Erythroblast (primary cell): ENCODE measurements at regions not wholly inside any gene's neighbourhood (a gene's known extent, or its start where the extent isn't known, plus 50 kb on each side); places are given as distances from the start of the nearest gene placed in this dataset.

Experiments
- DNase-seq, 2 experiments: peaks; one replicate each; lab custom pipeline; 2025; lab: John Stamatoyannopoulos, UW
- GATA1 ChIP-seq: IDR thresholded peaks from 2 replicates; pipeline ENCODE4 v1.6.1; 2011; ENCODE audit warnings: low read depth, mild to moderate bottlenecking, control low read depth, low read length, moderate library complexity
- POLR2A ChIP-seq: IDR thresholded peaks from 2 replicates; pipeline ENCODE4 v1.6.1; 2011; ENCODE audit warnings: mild to moderate bottlenecking, low read length

DNA sequence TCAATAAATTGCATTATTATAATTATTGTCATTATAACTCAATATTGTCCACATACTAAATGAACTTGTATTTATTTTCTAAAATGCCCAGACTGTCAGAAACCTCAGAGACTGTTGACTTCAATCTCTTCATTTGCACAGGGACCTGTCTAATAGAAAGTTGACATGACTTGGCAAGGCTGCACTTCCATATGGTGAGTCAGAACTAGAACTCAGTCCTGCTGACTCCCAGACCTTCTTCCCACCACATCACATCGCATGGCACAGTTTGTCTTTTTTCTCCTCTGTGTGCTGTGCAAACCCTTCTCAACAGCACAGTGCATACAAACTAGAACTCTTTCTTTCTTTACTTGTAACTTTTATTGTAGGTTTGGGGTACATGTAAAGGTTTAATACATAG lies 215.1 kb upstream of the BLID start:
- DNase-seq, result no peak
- TF ChIP-seq GATA1, result no peak

DNA sequence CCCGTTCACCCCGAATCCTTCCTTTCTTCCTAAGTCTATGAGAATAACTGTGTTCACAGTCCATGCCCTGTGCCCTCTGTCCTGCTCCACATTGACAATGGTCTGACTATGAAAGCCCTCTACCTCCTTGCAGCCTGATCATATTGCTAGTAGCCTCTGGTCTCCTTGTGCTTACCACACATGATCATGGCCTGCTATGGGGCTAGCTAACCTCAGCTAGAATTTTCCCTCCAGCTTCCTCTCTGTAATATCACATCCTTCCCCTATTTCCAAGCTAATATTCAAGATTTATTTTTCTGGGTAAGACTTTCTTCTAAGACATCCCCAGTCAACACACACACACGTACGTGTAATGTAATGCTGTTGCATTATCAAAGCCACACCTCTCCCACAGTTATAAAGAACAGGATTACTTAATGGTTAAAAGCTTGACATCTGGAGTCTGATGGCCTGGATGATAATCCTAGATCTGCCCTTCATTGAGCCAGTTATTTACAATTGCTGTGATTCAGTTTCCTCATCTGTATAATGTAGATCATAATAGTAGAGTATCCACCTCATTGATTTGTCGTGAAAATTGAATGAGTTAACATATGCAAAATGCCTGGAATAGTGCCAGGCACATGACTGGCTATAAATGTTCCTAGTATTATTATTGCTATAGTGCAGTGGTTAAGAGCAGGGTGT lies 214.4 kb upstream of the BLID start:
- no peak for DNase-seq
- TF ChIP-seq POLR2A (no peak), GATA1 (no peak)

DNA sequence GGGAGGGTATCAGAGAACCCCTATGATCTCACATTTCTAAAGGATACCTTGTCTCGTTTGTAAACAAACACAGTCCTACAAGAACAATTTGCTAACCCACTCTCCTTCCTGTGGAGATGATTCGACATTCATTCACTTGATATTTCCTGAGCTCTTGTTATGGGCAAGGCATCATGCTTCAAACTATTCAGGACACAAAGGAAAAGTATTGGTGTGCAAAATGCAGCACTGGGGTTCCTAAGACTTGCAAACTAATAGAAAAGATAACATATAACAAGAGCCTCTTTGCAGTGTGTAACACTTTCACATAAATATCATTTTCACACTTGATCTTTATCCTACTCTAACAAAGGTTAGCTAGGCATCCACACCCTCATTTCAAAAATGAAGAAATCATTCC lies 211.5 kb upstream of the BLID start:
- TF ChIP-seq GATA1 (no peak), POLR2A (no peak)
- no peak for DNase-seq

DNA sequence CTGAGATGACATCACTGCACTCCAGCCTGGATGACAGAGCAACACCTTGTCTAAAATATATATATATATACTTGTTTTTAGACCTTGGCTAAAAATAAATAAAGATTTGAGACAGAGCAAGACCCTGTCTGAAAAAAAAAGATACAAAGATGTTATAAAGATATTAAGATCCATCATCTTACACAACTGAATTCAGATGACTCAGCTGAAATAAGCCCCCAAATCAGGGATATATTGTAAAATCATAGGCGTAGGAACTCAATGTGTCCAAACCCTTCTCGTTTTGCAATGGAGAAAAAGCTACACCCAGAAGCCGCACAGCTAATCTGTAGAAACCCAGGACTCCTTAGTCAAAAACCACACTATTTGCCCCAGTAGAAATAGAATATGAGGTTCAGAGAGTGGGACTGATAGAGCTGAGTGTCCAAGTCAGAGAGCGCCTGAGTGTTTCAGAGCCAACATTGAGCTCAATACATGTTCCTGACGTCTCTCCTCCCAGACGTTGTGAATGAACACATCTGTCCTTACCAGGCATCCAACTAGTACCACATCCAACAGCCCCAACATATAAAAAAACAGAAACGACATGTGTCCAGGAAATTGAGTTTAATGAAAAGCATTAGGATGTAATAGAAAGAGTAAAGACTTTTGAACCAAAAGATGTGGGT lies 207.9 kb upstream of the BLID start:
- TF ChIP-seq POLR2A (no peak), GATA1 (no peak)

DNA sequence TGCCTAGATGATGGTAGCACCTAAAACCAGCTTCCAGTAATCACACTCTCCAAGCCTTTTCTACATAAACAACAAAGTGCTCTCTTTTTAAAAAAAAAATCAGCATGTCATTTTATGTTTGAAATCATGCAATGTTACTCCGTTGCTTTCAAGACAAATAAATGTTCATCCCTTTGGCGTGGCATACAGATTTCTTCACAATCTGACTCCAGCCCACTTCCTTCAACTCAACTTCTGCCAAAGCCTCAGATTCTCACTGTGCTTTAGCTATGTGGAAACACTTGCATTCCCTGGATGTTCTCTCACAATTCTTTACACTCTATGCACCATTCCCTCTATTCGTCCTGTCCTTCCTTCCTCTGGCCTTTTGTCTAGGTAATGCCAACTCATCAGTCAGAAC lies 206.3 kb upstream of the BLID start:
- TF ChIP-seq GATA1 (no peak), POLR2A (no peak)
- DNase-seq, result no peak

More for the DNA sequence above, 207.9 kb upstream of the BLID start:
- no peak for DNase-seq

DNA sequence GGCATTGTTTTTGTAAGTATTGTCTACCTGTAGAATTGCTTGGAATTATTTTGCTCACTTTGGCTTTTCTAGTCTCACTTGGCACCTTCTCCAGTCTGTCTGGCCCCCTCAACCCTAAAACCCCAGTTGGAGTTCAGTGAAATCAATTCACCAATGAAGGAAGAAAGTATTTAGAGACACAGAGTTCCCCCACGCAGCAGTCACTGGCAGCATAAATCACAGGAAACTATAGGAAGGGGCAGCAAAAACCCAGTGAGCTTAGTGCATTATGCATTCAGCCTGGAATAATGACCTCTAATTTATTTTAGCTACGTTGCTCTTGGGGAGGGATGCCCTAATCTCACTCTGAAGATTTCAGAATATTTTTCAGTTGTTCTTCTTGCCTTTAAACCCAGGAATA lies 204.7 kb upstream of the BLID start:
- no peak for DNase-seq
- no peak for TF ChIP-seq POLR2A
- TF ChIP-seq GATA1, result no peak

DNA sequence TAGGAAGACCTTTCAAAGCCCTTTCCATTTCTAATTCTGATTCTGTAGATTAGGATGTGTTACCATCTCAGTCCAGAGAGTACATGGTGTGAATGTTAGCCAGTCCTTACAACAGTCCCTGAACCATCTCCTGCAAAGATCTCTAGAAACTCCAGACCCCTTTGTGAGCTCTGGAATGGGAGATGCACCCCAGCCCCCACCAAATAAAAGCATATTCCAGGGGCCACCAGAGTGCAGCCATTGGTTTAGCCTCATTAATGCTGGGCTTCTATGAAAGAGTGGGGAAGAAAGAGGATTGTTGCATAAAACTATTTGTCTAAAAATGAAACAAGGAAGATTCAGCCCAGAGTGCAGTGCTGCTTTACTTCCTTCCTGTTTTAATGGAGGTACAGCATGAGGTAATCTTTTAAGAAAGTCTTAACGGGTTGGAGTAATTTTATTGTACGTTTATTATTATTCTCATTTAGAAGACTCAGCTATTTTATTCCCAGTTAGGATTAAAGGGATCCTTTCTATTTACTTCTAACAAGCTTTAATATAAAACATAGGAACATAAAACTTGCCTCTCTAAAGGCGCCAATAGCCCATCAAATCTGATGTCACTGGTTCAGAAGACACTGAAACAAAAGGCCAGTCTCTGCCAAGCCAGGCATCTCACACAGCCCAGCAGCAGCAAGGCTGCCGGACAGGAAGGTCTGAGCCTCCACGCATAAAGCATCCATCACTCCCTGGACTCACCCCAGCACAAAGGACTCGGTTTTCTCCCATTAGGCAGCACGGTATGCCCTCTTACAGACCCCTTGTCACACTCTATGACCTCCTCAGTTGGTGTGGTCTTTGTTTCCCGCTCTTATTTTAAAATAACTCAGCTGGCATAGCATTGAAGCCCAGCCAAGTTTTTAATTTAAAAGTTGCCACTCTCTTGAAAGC lies 203.9 kb upstream of the BLID start:
- TF ChIP-seq POLR2A (no peak), GATA1 (no peak)
- DNase-seq, result no peak

DNA sequence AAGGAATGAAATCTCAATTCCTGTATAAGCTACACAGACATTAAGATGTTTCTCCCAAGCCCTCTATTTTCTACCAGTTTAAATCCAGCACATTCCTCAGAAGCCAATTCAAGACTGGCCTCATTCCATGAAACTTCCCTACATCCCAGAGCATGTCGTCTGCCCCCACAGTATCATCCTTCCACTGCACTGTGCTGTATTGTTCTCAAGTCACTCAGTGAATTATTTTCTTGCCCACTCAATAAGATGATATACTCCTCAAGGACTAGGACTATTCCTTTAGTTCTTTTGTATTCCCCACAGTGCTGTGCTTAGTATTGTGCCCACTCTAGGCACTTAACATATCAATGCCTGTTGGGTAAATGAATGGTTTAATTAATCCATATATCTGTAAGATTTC lies 203.1 kb upstream of the BLID start:
- TF ChIP-seq GATA1, result no peak
- TF ChIP-seq POLR2A, result no peak
- DNase-seq, result no peak

DNA sequence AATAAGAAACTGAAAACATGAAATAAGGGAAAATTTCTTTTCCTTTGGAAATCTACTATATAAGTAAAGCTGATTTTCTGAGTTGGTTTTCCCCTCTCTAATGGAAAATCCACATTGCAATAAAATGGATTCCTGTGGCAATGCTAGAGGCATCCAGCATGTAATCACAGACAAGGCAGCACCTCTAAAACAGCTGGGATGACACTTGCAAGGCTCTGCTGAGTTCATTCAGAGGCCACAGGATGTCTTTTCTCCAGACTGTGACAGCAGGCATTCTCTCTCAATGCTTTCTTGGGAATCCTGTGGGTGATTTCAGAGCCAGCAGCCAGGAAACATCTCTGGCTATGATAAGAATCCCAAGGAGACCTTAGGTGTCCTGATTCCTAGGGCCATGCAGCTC lies 201.3 kb upstream of the BLID start:
- no peak for TF ChIP-seq GATA1
- no peak for TF ChIP-seq POLR2A
- DNase-seq, result no peak

DNA sequence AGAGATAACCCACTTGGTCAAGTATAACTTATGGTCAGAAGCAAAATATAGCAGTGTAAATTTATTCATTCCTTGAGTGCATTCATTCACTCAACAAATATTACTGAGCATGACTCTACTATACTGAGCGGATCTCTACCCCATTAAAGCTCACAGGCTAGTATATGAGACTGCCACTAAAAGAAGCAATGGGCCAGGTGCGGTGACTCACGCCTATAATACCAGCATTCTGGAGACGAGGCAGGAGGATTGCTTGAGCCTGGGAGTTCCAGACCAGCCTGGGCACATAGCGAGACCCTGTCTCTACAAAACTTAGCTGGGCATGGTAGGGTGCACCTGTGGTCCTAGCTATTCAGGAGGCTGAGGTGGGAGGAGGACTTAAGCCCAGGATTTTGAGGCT lies 197.6 kb upstream of the BLID start:
- no peak for TF ChIP-seq POLR2A
- no peak for TF ChIP-seq GATA1
- no peak for DNase-seq

DNA sequence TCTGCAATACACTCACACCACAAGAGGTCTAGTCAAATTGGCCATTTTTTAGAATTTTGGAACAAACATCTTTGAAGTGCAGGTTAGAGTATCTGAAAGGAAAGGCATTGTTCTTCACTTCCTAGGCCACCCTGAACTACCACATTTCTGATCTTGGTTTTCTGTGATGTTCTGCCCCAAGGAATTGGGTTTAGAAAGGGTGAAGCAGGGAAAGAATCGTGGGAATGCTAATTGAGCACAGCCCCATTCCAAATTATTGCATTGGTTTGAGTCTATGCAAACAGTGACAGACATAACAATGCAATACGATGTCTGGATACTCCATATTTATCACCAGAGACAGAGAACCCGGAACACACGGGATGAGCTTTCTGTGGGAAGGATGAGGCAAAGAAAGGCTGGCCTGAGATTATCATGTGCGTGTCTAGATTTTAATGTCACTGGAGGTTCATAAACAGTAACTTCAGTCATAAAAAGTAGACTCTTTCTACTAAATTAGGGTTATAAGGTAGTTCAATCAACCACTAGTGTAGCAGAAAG lies 195.3 kb upstream of the BLID start:
- no peak for TF ChIP-seq GATA1
- no peak for TF ChIP-seq POLR2A

DNA sequence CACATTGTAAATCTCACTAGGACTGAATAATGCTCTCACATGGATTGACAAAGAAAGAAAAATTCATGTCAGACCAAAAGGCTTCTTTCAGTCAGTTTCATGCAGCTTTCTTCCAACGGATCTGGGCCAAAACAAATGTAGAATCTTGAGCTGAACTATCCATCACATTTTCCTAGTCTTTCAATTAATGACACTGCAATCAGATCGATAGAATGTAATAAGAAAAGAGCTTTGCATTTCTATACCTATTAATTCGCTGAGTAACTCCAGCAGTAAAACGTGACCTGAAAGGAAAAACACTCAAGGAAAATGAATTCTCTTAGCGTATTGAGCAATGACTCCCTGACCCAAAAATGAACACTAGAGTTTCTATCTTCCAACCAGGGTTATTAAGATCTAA lies 194.8 kb upstream of the BLID start:
- TF ChIP-seq POLR2A (no peak), GATA1 (no peak)
- no peak for DNase-seq

More for the DNA sequence above, 195.3 kb upstream of the BLID start:
- no peak for DNase-seq

DNA sequence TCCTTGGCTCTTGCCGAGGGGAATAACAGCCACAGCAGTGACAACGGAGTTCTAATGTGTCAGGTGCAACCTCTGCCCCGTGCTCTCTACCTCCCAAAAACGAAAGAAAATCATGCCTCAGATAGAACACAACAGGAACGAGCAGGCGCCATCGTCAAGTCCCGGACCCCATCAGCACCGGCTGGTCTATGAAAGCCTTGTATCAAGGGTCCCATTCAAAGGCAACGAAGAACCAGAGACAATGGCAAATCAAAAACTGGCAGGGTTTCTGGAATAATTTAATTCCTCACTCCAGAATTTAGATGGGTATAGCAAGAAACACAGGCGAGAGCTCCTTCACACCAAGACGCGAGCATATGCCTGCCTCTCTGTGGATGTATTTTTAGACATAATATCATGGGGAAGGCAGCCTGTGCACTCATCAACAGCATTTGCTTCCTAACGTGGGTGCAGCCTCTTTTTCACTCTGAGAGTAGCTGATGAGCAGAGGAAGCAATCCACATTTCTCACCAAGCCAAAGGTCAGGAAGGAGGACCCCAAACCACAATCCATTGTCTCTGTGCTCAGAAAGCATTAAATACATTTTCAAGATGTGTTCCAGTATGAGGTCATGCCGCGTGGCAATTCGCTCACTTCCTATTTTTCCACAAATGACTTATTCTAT lies 193.4 kb upstream of the BLID start:
- DNase-seq, result no peak
- no peak for TF ChIP-seq POLR2A
- TF ChIP-seq GATA1, result no peak
